Activated T-helper 1 cell treated with anti-CD3 and anti-CD28 coated beads, Interleukin-12 subunit alpha, Interleukin-12 subunit beta, Interleukin-2, Interleukin-4 antibody, amounts not matched to agents 30 ng/mL and 10 ng/mL and 1 ng/mL, durations not matched to agents 14 hours and 24 hours and 36 hours (primary cell): ENCODE measurements at regions not wholly inside any gene's neighbourhood (a gene's known extent, or its start where the extent isn't known, plus 50 kb on each side); places are given as distances from the start of the nearest gene placed in this dataset.

Experiments used
- DNase-seq: peaks from one replicate; pipeline ENCODE4 v3.0.0; 2021; ENCODE audit warnings: low spot score
- H3K27ac Mint-ChIP-seq: one replicate; pipeline ENCODE4 v1.8.0; 2021; ENCODE audit warnings: mild to moderate bottlenecking, mixed read lengths
- H3K27me3 Mint-ChIP-seq: one replicate; pipeline ENCODE4 v1.8.0; 2022; ENCODE audit warnings: mild to moderate bottlenecking, moderate library complexity, mixed read lengths; ENCODE audit not compliant: insufficient read depth
- H3K36me3 Mint-ChIP-seq: one replicate; pipeline ENCODE4 v1.8.0; 2021; ENCODE audit warnings: low read depth, mixed read lengths
- H3K4me1 Mint-ChIP-seq: one replicate; pipeline ENCODE4 v1.8.0; 2021; ENCODE audit warnings: low read depth, mixed read lengths
- H3K4me3 Mint-ChIP-seq: one replicate; pipeline ENCODE4 v1.8.0; 2021; ENCODE audit warnings: mild to moderate bottlenecking, moderate library complexity, mixed read lengths
- H3K9me3 Mint-ChIP-seq: one replicate; pipeline ENCODE4 v1.8.0; 2021; ENCODE audit warnings: mixed read lengths
- intact Hi-C: fragments of 100-400 bp; cut with micrococcal nuclease; formaldehyde crosslinking; loops from one replicate; pipeline ENCODE4 v1.15.1; 2024

DNA sequence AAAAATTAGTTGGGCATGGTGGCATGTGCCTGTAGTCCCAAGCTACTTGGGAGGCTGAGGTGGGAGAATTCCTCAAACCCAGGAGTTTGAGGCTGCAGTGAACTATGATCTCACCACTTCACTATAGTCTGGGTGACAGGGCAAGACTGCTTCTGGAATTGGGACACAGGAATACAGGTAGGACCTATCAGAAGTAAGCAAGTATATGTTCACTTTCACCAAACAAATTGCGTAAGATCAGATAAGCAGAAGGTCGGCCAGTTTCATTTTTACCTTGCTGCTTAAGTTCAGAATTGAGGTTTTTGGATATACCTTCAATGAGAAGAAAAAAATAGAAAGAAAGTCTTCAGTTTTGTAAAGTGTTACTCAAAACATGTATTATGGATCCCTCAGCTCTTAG, 171.7 kb downstream of the MAT2B start:
- Mint-ChIP-seq H3K4me1 (no peaks in the 10 kb centered on the region), H3K4me3 (no peak overlapping the region), H3K36me3 (no peaks in the 10 kb centered on the region), H3K9me3 (no peaks in the 10 kb centered on the region), H3K27me3 (no peaks in the 10 kb centered on the region), H3K27ac (no peak overlapping the region)
- intact Hi-C loops = no loop called here
- DNase-seq = no peak

DNA sequence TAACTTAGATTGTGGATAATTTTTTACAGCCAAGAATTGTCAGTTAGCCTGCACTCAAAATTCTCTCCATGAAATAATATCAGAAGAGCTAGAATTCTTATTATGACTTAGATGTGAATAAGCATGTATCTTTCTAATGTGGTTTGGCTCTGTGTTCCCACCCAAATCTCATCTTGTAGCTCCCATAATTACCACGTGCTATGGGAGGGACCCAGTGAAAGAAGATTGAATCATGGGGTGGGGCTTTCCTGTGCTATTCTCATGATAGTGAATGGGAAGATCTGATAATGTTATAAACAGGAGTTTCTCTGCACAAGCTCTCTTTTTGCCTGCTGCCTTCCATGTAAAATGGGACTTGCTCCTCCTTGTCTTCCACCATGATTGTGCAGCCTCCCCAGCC, 176.8 kb downstream of the MAT2B start:
- Mint-ChIP-seq H3K36me3 (no peaks in the 10 kb centered on the region), H3K27ac (no peak overlapping the region), H3K27me3 (no peaks in the 10 kb centered on the region), H3K9me3 (no peaks in the 10 kb centered on the region), H3K4me3 (no peak overlapping the region), H3K4me1 (no peaks in the 10 kb centered on the region)
- intact Hi-C loops = no loop called here
- DNase-seq = no peak

DNA sequence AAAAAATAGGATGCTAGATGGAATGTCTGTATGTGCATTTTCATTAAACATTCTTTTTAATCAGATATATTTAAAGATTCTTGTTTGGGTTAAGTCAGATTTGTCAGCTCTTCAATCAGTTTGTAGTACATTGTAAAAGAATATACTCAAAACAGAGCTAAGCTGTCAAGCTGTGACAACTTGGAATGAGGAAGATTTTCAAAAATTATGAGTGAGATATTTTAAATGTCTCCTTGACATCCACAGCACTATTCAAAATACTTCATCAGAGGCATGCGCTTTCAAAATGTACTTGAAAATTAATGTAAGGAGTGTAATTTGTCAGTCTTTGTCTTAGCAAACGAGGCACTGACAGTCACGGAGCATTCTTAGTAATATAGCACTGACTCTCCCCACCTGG, 182.0 kb downstream of the MAT2B start:
- Mint-ChIP-seq H3K9me3 (no peaks in the 10 kb centered on the region), H3K4me1 (no peaks in the 10 kb centered on the region), H3K27me3 (no peaks in the 10 kb centered on the region), H3K36me3 (no peaks in the 10 kb centered on the region), H3K4me3 (no peak overlapping the region), H3K27ac (no peak overlapping the region)
- no peak for DNase-seq
- intact Hi-C loops = no loop called here

DNA sequence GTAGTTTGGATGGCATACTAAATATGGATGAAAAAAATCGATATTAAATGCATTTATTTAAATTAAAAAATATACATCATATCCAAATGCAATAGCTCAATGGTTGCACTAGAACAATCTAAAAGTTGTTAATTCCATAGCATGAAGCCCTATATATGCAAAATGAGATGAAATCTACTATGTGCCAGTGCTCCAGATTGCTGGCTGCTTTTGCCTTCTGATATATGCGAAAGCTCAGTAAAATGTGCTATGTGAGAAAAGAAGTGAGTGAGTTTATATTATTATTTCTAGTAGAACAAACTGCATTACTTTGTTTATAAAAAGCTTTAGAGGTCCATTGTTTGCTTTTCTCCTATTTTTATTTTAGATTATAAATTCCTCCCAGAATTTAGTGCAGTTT, 186.7 kb downstream of the MAT2B start:
- H3K36me3 Mint-ChIP-seq = no peaks in the 10 kb centered on the region
- no peaks in the 10 kb centered on the region for H3K9me3 Mint-ChIP-seq
- H3K4me1 Mint-ChIP-seq = no peaks in the 10 kb centered on the region
- DNase-seq = no peak
- intact Hi-C loops = loop anchor here (10.0 kb wide), 1 partner anchor 813 kb away; no protein-coding TSS in a partner anchor
- H3K27me3 Mint-ChIP-seq = no peaks in the 10 kb centered on the region
- H3K27ac Mint-ChIP-seq = no peak overlapping the region
- no peak overlapping the region for H3K4me3 Mint-ChIP-seq

DNA sequence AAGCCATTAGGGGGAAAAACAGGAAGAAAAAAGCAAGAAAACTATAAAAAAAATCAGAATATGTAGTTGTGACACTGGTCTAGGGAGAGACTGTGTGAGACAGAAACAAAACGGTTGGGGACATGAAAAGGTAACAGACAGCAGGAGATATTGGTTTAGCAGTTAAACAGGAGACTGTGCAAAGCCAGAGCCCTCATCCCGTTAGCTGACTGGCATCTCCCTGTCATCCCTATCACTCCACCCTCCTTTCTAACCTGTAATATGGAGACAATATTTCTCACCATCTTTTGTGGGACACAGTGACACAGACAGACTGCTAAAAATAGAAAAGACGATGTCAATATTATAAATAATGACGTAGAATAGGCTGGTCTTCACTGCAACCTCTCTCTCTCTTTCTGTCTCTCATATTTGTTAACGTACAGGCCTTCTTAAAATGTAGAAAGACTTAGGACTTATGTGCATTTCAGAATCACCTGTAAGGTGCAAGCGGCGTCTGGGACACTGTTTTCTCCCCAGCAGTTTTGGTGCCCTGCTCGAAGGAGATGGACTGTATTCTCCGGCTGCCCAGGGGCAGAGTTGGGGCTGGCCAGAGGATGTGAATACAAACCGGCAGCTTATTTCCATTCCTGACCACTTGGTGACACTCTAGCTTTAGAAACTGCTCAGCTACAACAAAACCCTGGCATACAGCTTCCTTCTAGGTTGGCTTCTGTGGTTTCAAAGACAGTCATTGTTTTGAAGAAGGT, 190.6 kb downstream of the MAT2B start:
- no peaks in the 10 kb centered on the region for H3K27me3 Mint-ChIP-seq
- no peak for DNase-seq
- no peaks in the 10 kb centered on the region for H3K4me1 Mint-ChIP-seq
- intact Hi-C loops = loop anchor here (10.0 kb wide), 1 partner anchor 809 kb away; no protein-coding TSS in a partner anchor
- no peaks in the 10 kb centered on the region for H3K36me3 Mint-ChIP-seq
- H3K9me3 Mint-ChIP-seq = no peaks in the 10 kb centered on the region
- H3K27ac Mint-ChIP-seq = no peak overlapping the region
- H3K4me3 Mint-ChIP-seq = no peak overlapping the region

DNA sequence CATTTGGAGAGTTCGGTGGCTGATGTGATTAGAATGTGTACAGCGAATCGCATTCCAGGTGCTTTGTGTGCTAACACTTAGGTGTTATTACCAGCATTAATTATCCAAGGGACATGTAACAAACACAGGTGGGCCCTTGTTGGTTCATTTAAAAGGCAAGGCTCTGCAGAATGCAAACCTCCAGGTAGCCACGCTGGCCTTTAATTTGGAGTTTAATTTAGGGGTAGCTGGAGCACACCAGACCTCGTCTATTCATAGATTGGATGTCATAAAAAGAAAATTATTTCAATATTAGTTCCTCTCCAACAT, 191.1 kb downstream of the MAT2B start:
- Mint-ChIP-seq H3K27ac (no peak overlapping the region), H3K27me3 (no peaks in the 10 kb centered on the region), H3K4me1 (no peaks in the 10 kb centered on the region), H3K36me3 (no peaks in the 10 kb centered on the region), H3K4me3 (no peak overlapping the region), H3K9me3 (no peaks in the 10 kb centered on the region)
- intact Hi-C loops = loop anchor here (10.0 kb wide), 1 partner anchor 808 kb away; no protein-coding TSS in a partner anchor
- no peak for DNase-seq

DNA sequence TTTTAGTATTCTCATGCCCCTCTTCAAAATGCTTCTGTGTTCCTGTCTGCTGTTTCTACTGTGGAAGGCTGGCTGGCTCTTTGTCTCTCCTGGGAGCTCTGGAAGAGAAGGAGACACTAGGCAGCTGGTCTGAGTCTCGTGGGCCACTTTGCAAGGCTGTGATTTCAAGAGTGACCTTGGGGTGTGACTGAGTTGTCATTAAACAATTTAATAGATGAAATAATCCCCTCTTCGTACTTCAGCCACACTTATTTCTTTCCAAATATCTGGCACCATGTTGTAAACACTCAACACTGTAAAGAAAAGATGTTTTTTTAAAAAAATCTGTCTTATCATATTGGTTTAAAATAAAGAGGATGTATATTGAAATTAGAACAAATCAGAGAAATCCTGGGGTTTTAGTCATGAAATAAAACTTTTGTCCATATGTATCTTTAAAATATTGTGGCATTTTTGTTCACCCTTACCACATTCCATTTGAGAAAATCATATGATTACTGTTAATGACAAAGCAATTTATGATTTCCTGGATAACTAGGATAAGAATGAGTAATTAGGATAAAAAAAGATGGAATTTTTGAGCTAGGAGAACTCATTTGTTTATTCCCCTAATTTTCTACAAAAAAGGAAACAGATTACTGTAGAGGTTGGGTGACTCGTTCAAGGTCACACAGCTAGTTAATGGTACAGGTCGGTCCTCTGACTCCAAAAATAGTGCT, 200.8 kb downstream of the MAT2B start:
- no peaks in the 10 kb centered on the region for H3K36me3 Mint-ChIP-seq
- no peaks in the 10 kb centered on the region for H3K9me3 Mint-ChIP-seq
- DNase-seq = no peak
- H3K27me3 Mint-ChIP-seq = peaks cover 6% of the 10 kb centered on the region
- H3K4me1 Mint-ChIP-seq = no peaks in the 10 kb centered on the region
- no peak overlapping the region for H3K4me3 Mint-ChIP-seq
- H3K27ac Mint-ChIP-seq = no peak overlapping the region
- intact Hi-C loops = no loop called here

DNA sequence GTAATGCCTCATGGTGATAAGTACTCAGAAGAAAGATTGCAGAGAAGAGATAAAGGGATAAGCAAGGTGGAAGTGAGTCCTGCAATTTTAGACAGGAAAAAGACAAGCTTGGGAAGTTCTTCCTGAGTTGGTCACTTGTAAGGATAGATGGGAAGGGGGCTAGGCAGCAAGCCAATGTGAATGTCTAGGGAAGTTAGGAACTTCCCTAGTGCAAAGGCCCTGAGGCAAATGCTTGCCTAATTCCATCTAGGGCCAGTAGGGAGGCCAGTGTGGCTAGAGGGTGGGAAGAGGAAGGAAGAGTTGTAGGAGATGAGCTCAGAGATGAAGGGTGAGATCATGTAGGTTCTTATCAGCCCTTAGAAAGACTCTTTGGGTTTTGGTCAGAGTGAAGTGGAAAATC, 206.6 kb downstream of the MAT2B start:
- H3K27me3 Mint-ChIP-seq = no peaks in the 10 kb centered on the region
- no peak overlapping the region for H3K27ac Mint-ChIP-seq
- H3K9me3 Mint-ChIP-seq = no peaks in the 10 kb centered on the region
- intact Hi-C loops = no loop called here
- no peaks in the 10 kb centered on the region for H3K36me3 Mint-ChIP-seq
- no peak for DNase-seq
- H3K4me3 Mint-ChIP-seq = no peak overlapping the region
- no peaks in the 10 kb centered on the region for H3K4me1 Mint-ChIP-seq

DNA sequence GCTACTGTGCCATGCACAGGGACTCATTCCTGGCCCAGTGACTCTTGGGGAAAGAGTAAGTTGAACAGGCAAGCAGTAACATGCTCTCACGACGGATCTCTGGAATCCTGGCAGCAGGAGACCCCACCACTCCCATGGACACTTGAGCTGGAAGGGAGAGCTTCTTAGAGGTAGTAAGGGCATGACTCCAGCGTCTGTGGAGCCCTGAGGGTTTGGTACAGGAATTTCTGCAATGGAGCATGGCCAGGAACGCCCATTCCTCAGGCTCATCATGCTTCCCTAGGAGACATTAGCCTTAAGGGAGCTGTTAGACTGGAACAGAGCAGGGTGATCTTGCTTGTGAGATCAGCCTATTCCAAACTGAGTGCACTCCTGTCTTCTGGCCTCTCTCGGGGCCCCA, 212.9 kb downstream of the MAT2B start:
- no peaks in the 10 kb centered on the region for H3K27me3 Mint-ChIP-seq
- intact Hi-C loops = no loop called here
- no peak for DNase-seq
- no peak overlapping the region for H3K4me3 Mint-ChIP-seq
- H3K36me3 Mint-ChIP-seq = no peaks in the 10 kb centered on the region
- H3K9me3 Mint-ChIP-seq = no peaks in the 10 kb centered on the region
- H3K27ac Mint-ChIP-seq = no peak overlapping the region
- H3K4me1 Mint-ChIP-seq = no peaks in the 10 kb centered on the region

DNA sequence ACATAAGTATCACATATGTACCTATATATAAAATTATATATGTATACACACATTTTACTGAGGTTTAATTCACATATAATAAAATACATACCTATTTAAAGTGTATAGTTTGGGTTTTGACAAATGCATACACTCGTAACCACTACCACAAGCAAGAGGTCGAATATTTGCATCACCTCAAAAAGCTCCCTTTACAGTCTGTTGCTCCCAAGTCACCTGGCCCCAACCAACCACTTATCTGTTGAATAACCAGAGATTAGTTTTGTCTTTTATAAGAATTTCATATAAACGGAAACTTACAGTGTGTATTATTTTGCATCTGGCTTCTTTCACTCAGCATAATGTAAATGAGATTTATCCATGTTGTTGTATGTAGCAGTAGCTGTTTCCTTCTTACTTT, 218.9 kb downstream of the MAT2B start:
- Mint-ChIP-seq H3K27ac (no peak overlapping the region), H3K4me1 (no peaks in the 10 kb centered on the region), H3K36me3 (no peaks in the 10 kb centered on the region), H3K27me3 (no peaks in the 10 kb centered on the region), H3K9me3 (no peaks in the 10 kb centered on the region), H3K4me3 (no peak overlapping the region)
- DNase-seq = no peak
- intact Hi-C loops = no loop called here

DNA sequence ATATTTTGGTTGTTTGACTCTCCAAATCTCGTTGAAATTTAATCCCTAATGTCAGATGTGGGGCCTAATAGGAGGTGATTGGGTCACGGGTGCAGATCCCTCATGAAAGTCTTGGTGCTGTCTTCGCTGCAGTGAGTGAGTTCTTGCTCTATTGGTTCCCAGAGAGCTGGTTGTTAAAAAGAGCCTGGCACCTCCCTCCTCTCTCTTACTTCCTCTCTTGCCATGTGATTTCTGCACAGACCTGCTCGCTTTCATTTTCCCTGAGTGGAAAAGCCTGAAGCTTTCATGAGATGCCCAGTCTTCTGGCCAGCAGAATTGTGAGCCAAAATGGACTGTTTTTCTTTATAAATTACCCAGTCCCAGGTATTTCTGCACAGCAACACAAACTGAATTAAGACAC, 221.6 kb downstream of the MAT2B start:
- DNase-seq = no peak
- Mint-ChIP-seq H3K4me1 (no peaks in the 10 kb centered on the region), H3K36me3 (no peaks in the 10 kb centered on the region), H3K4me3 (no peak overlapping the region), H3K9me3 (no peaks in the 10 kb centered on the region), H3K27ac (no peak overlapping the region), H3K27me3 (no peaks in the 10 kb centered on the region)
- intact Hi-C loops = no loop called here

DNA sequence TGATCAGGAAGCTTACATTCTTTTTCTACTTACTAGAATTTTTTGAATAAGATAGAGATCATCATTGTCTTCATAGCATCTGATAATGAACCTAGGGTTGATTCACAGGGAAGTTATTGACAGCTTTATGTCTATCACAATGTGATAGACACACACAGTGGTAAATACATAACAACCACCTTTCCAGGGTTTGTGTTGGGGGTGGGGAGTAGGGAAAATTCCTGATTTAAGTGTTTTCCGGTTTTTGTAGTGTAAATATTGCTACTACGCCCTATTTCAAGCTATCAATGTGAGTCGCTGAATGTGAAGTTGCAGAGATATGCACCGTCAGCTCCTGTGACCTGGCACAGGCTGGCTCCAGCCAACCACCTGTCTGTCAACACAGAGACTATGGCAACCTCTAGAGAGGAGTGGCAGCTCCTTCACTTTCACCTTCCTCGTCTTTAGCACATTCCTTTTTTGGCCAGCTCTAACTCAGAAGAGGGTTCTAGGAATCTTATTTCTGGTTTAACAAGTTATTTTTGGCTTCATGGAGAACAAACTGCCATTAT, 224.9 kb downstream of the MAT2B start:
- Mint-ChIP-seq H3K27ac (no peak overlapping the region), H3K27me3 (no peaks in the 10 kb centered on the region), H3K4me1 (no peaks in the 10 kb centered on the region), H3K36me3 (no peaks in the 10 kb centered on the region), H3K9me3 (no peaks in the 10 kb centered on the region), H3K4me3 (no peak overlapping the region)
- DNase-seq = no peak
- intact Hi-C loops = no loop called here

DNA sequence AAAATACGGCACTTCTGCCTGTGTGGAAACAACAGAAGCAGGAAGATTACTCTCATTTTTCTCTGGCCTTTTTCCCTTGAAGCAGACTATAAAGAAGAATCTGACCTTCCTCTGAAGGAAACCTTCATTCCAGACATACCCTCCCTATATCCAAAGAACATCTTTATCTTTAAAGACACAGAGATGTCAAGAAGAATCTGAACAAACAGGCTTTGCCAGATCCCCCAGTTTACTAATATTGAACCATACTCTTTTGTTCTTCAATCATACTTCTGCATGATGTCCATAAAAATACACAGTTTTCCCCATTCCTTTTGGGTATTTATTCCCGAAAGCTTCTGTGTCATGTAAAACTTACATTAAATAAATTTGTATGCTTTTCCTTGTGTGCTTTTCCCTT, 225.8 kb downstream of the MAT2B start:
- intact Hi-C loops = no loop called here
- no peak overlapping the region for H3K27ac Mint-ChIP-seq
- no peak overlapping the region for H3K4me3 Mint-ChIP-seq
- DNase-seq = no peak
- H3K36me3 Mint-ChIP-seq = no peaks in the 10 kb centered on the region
- H3K9me3 Mint-ChIP-seq = no peaks in the 10 kb centered on the region
- no peaks in the 10 kb centered on the region for H3K4me1 Mint-ChIP-seq
- no peaks in the 10 kb centered on the region for H3K27me3 Mint-ChIP-seq
